SU-DHL-6 (cell line): ENCODE measurements at regions not wholly inside any gene's neighbourhood (a gene's known extent, or its start where the extent isn't known, plus 50 kb on each side); places are given as distances from the start of the nearest gene placed in this dataset.

ENCODE experiments used
- H2AFZ ChIP-seq: fragments of 200-600 bp; sonication (generic); 2 replicates; pipeline ENCODE4 v1.6.1; 2014; ENCODE audit warnings: low read depth, mild to moderate bottlenecking, moderate library complexity, mixed read lengths, antibody characterized with exemption, low read length; ENCODE audit not compliant: severe bottlenecking
- H3F3A ChIP-seq: fragments of 200-600 bp; shearing (Covaris generic); 2 replicates; pipeline ENCODE4 v1.6.0; 2016; ENCODE audit warnings: antibody characterized with exemption, mild to moderate bottlenecking; ENCODE audit not compliant: insufficient read depth
- H3K27ac ChIP-seq: fragments of 200-600 bp; sonication (generic); 2 replicates; pipeline ENCODE4 v1.5.1; 2016; ENCODE audit warnings: low read depth, mild to moderate bottlenecking, low read length, moderate library complexity, mixed read lengths
- H3K27me3 ChIP-seq: fragments of 200-600 bp; sonication (generic), shearing (Covaris generic); 2 replicates; pipeline ENCODE4 v1.6.0; 2014; ENCODE audit warnings: mild to moderate bottlenecking, low read length
- H3K36me3 ChIP-seq: fragments of 200-600 bp; sonication (generic); 2 replicates; pipeline ENCODE4 v1.6.1; 2014; ENCODE audit warnings: mild to moderate bottlenecking, low read length, mixed read lengths
- H3K4me2 ChIP-seq: fragments of 300-600, 200-600 bp; shearing (Covaris generic), sonication (generic); 2 replicates; pipeline ENCODE4 v1.6.0; 2014; ENCODE audit warnings: low read length, low read depth, mild to moderate bottlenecking; ENCODE audit not compliant: poor library complexity, severe bottlenecking
- H3K4me3 ChIP-seq: fragments of 200-600 bp; sonication (generic); 2 replicates; pipeline ENCODE4 v1.5.1; 2014; ENCODE audit warnings: antibody characterized with exemption, low read length, mild to moderate bottlenecking, mixed read lengths; ENCODE audit not compliant: insufficient read depth, poor library complexity, severe bottlenecking
- H3K79me2 ChIP-seq: fragments of 200-600 bp; sonication (generic); 2 replicates; pipeline ENCODE4 v1.6.1; 2014; ENCODE audit warnings: mild to moderate bottlenecking, low read length, moderate library complexity; ENCODE audit not compliant: insufficient read depth
- H3K9ac ChIP-seq: fragments of 200-600 bp; sonication (generic); 2 replicates; pipeline ENCODE4 v1.7.0; 2014; ENCODE audit warnings: mild to moderate bottlenecking, low read length
- H3K9me2 ChIP-seq: fragments of 200-600 bp; sonication (generic); replicated peaks from 2 replicates; pipeline ENCODE4 v1.6.1; 2014; ENCODE audit warnings: low read length; ENCODE audit not compliant: insufficient read depth
- H3K9me3 ChIP-seq: fragments of 200-600 bp; sonication (generic); 2 replicates; pipeline ENCODE4 v1.6.1; 2014; ENCODE audit warnings: low read length, mixed read lengths; ENCODE audit not compliant: insufficient read depth
- H4K20me1 ChIP-seq: fragments of 200-600 bp; sonication (generic); 2 replicates; pipeline ENCODE4 v1.6.1; 2014; ENCODE audit warnings: low read depth, mild to moderate bottlenecking, antibody characterized with exemption, low read length, moderate library complexity, mixed read lengths
- EZH2phosphoT487 ChIP-seq: fragments of 200-600 bp; sonication (generic), shearing (Covaris generic); conservative IDR thresholded peaks from 2 replicates; pipeline ENCODE4 v1.6.1; 2018; ENCODE audit warnings: mild to moderate bottlenecking, antibody characterized with exemption, low read length, moderate library complexity, mixed read lengths
- TF ChIP-seq, protein P1 (sequence below): fragments of 200-600 bp; sonication (generic); IDR thresholded peaks from one replicate; pipeline ENCODE4 v1.5.1; 2017; ENCODE audit warnings: antibody characterized with exemption, mild to moderate bottlenecking, low read length, moderate library complexity; ENCODE audit not compliant: insufficient read depth, poor library complexity, severe bottlenecking

DNA sequence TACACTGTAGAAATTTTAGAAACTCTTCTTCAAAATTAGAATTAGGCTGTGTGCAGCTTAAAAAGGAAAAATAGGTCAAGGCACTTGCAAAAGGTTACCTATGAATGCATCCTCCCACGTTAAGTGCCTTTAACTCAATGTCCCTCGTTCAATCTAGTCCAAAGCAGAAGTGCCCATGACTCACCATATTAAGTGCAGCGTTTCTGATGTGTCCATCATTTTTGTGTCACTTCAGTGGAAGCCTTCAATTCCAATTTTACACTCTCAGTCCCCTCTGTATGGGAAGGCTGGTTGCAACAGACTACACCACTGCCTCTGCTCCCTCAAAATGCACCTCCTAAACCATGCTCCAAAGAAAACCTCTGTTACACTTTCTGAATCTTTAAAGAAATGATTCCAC is 53.4 kb downstream of the FOXB1 start:
- no peaks in the 10 kb centered on the region for H3K79me2 ChIP-seq
- H3K9ac ChIP-seq = no peak overlapping the region
- no peaks in the 10 kb centered on the region for H3K27me3 ChIP-seq
- no peak for TF ChIP-seq EZH2phosphoT487
- TF ChIP-seq, protein P1, sequence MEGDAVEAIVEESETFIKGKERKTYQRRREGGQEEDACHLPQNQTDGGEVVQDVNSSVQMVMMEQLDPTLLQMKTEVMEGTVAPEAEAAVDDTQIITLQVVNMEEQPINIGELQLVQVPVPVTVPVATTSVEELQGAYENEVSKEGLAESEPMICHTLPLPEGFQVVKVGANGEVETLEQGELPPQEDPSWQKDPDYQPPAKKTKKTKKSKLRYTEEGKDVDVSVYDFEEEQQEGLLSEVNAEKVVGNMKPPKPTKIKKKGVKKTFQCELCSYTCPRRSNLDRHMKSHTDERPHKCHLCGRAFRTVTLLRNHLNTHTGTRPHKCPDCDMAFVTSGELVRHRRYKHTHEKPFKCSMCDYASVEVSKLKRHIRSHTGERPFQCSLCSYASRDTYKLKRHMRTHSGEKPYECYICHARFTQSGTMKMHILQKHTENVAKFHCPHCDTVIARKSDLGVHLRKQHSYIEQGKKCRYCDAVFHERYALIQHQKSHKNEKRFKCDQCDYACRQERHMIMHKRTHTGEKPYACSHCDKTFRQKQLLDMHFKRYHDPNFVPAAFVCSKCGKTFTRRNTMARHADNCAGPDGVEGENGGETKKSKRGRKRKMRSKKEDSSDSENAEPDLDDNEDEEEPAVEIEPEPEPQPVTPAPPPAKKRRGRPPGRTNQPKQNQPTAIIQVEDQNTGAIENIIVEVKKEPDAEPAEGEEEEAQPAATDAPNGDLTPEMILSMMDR = no peak
- no peaks in the 10 kb centered on the region for H3K36me3 ChIP-seq
- H3F3A ChIP-seq = no peaks in the 10 kb centered on the region
- H3K9me2 ChIP-seq = no peaks in the 10 kb centered on the region; the same call in 1 of the 2 replicates
- H3K27ac ChIP-seq = no peak overlapping the region
- H2AFZ ChIP-seq = no peak overlapping the region
- H4K20me1 ChIP-seq = no peaks in the 10 kb centered on the region
- H3K4me2 ChIP-seq = no peak overlapping the region
- H3K4me3 ChIP-seq = no peak overlapping the region
- H3K9me3 ChIP-seq = peaks cover 5% of the 10 kb centered on the region; the same call in 1 of the 2 replicates

DNA sequence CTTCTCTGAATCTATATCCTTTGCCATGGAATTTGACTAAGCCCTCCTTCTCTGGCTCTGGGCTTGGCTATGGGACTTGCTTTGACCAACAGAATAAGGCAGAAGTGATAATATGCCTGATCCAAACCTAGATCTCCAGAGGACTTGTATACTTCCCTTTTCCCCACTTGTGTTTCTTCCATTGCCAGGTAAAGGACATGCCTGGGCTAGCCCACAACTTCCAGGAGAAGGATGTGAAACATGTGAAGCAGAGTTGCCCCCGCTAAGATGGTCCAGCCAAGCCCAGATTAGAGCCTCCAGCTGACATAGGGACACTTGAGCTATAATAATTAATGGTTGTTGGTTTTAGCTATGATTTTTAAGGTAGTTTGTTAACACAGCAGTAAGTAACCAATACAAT is 55.1 kb downstream of the FOXB1 start:
- H3K4me3 ChIP-seq = no peak overlapping the region
- H3F3A ChIP-seq = no peaks in the 10 kb centered on the region
- peaks cover 4% of the 10 kb centered on the region; the same call in 1 of the 2 replicates for H3K9me3 ChIP-seq
- H2AFZ ChIP-seq = no peak overlapping the region
- H3K79me2 ChIP-seq = no peaks in the 10 kb centered on the region
- TF ChIP-seq, protein P1 = no peak
- no peak for TF ChIP-seq EZH2phosphoT487
- H3K27me3 ChIP-seq = no peaks in the 10 kb centered on the region
- H4K20me1 ChIP-seq = no peaks in the 10 kb centered on the region
- H3K27ac ChIP-seq = no peak overlapping the region
- H3K4me2 ChIP-seq = no peak overlapping the region
- H3K9me2 ChIP-seq = no peaks in the 10 kb centered on the region; the same call in 1 of the 2 replicates
- no peak overlapping the region for H3K9ac ChIP-seq
- H3K36me3 ChIP-seq = no peaks in the 10 kb centered on the region

DNA sequence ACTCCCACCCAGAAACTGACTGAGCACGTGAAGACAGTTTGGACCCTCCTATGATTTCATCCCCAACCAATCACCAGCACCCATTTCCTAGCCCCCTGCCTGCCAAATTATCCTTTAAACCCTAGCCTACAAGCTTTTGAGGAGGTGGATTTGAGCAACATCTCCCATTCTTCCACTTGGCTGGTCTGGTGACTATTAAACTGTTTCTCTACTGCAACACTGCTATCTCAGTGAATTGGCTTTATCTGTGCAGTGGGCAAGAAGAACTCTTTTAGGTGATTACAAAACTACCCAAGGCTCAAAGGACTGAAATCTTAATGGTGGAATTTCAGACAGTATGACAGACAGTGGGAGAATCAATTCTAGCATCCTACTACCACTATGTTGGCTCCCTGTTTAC is 57.6 kb downstream of the FOXB1 start:
- Histone ChIP-seq H3F3A (no peaks in the 10 kb centered on the region), H3K9me2 (no peaks in the 10 kb centered on the region; the same call in 1 of the 2 replicates), H3K36me3 (no peaks in the 10 kb centered on the region), H4K20me1 (no peaks in the 10 kb centered on the region), H2AFZ (no peak overlapping the region), H3K27ac (no peak overlapping the region), H3K79me2 (no peaks in the 10 kb centered on the region), H3K4me2 (no peak overlapping the region), H3K9ac (no peak overlapping the region), H3K9me3 (peaks cover 4% of the 10 kb centered on the region; the same call in 1 of the 2 replicates), H3K27me3 (no peaks in the 10 kb centered on the region), H3K4me3 (no peak overlapping the region)
- TF ChIP-seq EZH2phosphoT487 = no peak
- TF ChIP-seq, protein P1 = no peak
